ENCODE measurements at regions not wholly inside any gene's neighbourhood (a gene's known extent, or its start where the extent isn't known, plus 50 kb on each side); places are given as distances from the start of the nearest gene placed in this dataset.

GRCh38 chr3:27560484-27561056 is 76.4 kb upstream of the SLC4A7 start:
- TF ChIP-seq POLR2A (IDR thresholded peaks at IDR 0.05) = no peak
- TF ChIP-seq CTCF (IDR thresholded peaks at IDR 0.05) = no peak

All from ovary (tissue), 3 donors.